HT-29 (cell line): ENCODE measurements at regions not wholly inside any gene's neighbourhood (a gene's known extent, or its start where the extent isn't known, plus 50 kb on each side); places are given as distances from the start of the nearest gene placed in this dataset.
"Not testable (repeated sequence)": the region's sequence is repeated elsewhere in the genome, so short reads cannot be mapped to it uniquely, and the experiment has no call there.

ENCODE experiments used
- DNase-seq: peaks from one replicate; pipeline ENCODE4 v3.0.0-alpha.2; 2015; ENCODE audit warnings: low spot score

GRCh38 chr6:169867751-169868191 is 116.3 kb downstream of the ERMARD start:
- no peak for DNase-seq

DNA sequence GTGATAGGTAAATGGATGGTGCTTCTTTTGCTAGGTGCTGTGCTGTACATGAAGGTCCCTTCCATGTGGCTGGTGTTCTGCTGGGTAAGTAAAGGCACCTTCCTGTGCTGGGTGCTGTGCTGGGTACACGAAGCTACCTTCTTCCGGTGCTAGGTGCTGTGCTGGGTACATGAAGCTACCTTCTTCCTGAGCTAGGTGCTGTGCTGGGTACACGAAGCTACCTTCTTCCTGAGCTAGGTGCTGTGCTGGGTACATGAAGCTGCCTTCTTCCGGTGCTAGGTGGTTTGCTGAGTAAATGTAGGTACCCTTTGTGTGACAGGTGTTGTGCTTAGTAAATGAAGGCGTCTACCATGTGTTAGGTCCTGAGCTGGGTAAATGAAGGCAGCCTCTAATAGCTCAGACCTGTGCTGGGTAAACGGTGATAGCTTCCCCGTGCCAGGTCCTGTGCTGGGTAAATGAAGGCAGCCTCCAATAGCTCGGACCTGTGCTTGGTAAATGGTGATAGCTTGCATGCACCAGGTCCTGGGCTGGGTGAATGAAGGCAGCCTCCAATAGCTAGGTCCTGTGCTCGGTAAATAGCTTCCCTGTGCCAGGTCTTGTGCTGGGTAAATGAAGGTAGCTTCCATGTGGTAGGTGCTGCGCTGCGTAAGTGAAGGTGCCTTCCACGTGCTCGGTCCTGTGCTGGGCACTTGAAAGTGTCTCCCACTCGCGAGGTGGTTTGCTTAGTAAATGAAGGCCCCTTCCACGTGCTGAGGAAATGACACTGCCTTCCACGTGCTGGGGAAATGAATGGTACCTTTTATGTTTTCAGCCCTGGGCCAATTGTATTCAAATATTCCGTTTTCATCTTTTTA is 115.5 kb downstream of the ERMARD start:
- DNase-seq = no peak

GRCh38 chr6:169866140-169866534 is 114.7 kb downstream of the ERMARD start:
- DNase-seq = no peak

DNA sequence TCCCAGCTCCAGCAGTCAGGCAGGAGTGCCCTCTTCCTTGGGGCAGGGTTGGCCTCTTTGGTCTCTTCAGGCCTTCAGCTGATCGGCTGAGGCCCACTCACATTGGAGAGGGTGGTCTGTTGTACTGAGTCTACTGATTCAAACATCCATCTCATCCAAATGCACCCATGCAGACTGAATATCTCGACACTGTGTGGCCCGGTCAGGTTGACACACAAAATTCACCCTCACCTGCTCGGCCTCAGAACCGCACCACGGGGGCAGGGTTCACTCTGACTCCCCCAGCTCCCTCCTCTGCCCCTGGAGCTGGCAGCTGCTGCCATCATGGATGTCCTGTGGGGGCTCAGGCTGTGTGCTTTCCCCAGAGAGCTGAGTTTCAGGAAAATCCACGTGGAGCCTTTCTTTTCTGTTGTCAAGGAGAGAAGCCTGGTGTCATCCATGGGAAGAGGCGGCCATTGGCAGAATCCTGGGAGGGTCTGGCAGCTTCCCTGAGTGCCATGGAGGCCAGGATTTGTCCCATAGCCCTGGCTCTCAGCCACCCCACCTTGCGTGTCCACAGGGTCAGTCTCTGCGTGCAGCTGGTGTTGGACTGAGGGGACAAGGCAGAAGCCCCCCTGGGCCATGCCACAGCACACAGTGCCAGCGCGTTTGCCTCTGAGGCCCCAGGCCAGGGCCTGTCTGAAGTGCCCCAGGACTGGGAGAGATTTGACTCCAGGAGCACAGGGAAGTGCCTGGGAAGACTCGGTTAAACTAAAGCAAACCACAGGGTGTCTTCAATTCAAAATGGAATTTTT is 114.1 kb downstream of the ERMARD start:
- DNase-seq = no peak

GRCh38 chr6:169864148-169865020 is 113.0 kb downstream of the ERMARD start:
- DNase-seq = peak; percentile 64

- no peak for DNase-seq
Measured at GRCh38 chr6:169863710-169864109, 112.3 kb downstream of the ERMARD start.

DNA sequence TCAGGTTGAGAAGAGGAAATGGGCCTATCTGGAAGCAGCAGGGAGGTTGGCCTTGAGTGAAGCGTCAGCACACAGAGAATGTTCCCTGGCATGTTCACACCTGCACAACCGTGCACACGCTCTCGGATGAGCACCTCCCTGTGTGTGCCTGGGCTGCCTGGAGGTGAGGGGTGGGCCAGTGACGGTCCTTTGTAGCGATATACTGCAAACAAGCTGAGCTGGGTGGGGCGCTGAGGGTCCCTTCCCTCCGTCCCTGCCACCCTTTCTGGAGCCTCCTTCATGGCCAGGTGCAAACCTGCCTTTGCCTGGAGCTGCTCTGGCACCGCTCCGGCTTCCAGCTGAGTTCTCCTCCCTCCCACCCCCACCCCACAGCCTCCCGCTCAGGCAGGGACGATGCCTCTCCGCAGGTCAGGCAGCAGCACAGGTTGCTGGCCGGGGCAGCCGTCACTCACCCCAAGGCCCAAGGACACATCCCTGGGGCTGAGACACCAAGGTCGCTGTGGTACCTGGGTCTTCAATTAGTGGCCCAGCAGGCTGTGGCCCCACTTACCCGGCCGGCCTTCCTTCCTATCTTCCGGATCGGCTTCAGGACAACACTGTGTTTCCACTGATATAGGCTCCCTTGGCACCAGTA is 111.6 kb downstream of the ERMARD start:
- no peak for DNase-seq

GRCh38 chr6:169862043-169862891 is 110.8 kb downstream of the ERMARD start:
- DNase-seq = no peak

- DNase-seq = no peak
Measured at GRCh38 chr6:169861431-169862042, 110.1 kb downstream of the ERMARD start.

DNA sequence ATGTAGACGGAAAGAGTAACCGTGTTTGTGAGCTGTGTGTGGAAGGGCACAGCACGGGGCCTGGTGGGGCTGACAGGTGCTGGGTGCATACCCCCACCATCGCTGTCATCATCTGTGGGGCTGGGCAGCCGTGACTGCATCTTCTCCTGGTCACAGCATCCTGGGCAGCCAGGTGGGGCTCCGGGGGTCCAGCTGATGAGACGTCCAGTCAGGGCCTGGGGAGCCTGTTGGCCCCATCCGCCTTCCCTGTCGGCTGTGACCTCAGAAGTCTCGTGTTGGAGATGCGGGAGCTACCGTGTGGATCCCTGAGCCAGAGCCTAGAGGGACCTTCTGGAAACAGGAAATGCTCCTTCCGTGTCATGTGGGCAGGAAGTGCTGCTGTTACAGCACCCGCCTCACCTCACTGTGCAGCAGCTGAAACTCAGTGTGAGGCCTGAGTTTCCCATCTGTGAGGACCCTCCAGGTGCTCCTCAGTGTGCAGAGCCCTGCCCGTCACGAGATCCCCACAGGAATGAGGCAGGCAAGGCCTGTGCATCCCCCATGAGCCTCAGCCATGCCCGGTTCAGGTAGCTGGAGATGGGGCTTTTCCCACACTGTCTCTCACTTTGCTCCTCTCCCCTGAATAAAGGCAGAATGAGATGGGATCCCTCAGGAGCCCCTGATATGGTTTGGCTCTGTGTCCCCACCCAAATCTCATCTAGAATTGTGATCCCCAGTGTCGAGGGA is 108.7 kb downstream of the ERMARD start:
- DNase-seq = no peak

GRCh38 chr6:169859401-169859977 is 108.1 kb downstream of the ERMARD start:
- DNase-seq = no peak

DNA sequence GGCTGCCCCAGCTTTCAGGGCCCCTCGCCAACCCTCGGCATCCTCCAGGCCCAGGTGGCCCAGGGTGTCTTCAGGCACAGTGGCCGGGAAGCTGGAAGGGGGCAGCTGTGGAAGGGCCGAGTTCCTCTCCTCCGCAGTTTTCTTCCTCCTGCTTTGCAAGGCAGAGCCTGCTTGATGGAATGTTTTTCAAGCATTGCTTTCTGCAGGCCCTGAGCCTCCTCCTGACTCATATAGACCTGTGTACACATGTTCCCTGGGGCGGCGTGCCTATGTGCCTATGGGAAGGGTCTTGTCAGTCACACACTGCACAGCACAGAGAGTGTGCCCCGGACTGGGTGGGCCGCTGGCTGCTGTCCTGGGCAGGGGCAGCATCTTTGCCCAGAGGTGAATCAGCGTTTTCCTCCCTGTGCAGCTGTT is 107.5 kb downstream of the ERMARD start:
- DNase-seq = no peak

DNA sequence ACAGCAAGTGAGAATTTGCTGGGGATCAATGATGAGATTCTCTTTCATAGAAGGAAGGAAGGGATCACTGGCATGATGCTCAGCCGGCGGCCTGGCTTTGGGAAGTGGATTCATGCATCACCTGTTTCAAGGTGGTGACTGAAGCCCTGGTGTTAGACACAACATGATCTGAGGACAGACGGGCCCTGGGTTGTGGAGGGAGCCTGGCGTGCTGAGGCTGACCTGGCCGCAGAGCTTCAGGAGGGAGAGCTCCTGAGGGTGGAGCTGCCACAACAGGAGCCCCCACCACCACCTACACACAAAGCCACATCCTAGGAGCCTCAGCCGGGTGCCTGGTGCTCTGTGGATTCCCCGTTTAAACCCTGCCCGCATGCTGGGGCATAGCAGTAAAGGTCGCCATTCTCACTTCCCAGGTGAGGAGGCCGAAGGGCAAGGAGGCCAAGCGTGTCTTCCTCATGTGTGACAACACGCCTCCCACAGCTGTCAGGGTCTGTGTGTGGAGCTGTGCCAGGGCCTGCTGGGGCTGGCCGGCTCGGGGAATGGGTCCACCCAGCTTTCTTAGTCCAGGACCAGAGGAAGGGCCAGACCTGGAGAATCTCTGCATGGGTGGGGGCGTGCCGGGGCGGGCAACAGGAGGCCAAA is 107.0 kb downstream of the ERMARD start:
- DNase-seq = no peak

DNA sequence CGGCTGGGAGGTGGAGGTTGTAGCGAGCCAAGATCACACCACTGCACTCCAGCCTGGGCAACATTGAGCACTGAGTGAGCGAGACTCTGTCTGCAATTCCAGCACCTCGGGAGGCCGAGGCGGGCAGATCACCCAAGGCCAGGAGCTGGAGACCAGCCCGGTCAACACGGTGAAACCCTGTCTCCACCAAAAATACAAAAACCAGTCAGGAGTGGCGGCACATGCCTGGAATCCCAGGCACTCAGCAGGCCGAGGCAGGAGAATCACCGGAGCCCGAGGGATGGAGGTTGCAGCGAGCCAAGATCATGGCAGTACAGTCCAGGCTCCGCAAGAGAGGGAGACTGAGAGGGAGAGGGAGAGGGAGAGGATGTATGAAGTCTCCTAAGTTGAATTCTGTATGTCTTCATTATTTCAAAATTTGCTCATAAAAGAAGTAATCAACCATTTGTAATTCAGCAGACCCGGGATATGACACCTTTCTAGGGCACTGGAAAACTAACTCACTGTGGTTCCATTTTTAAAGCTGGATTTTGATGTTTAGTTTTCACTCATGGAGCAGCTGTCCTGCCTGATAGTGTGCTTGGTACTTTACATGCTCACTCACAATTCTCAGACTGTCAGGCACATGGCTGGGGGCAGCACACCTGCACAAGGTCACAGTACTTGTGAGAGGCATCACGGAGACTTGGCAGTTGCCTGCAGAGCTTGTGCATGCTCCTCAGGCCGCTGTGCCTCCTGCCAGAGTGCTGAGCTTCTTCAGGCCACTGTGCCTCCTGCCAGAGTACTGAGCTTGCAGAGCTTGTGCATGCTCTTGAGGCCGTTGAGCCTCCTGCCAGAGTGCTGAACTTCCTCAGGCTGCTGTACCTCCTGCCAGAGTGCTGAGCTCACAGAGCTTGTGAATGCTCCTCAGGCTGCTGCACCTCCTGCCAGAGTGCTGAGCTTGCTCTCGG is 106.2 kb downstream of the ERMARD start:
- DNase-seq = no peak

- not testable (repeated sequence) for DNase-seq
Measured at GRCh38 chr6:169856442-169857342, 105.3 kb downstream of the ERMARD start.

GRCh38 chr6:169854813-169855212 is 103.4 kb downstream of the ERMARD start:
- no peak for DNase-seq
